K562 (cell line): ENCODE measurements at regions not wholly inside any gene's neighbourhood (a gene's known extent, or its start where the extent isn't known, plus 50 kb on each side); places are given as distances from the start of the nearest gene placed in this dataset.

Experiments
- ATAC-seq: fragments of 200-7000 bp; cut with Tn5 transposase; 3 replicates; pipeline ENCODE4 v1.9.1; 2020; ENCODE audit warnings: moderate library complexity
- BruUV-seq: library from RNA; stranded (reverse); fragments of 400-500 nt; replicated peaks from 2 replicates; lab custom pipeline; 2021; lab: Mats Ljungman, UMichigan
- CTCF ChIA-PET: fragments of 300-600 bp; formaldehyde crosslinking; extraction: SDS; loops from one replicate; lab custom pipeline; 2021; ENCODE audit warnings: low intra/inter-chr PET ratio; lab: Yijun Ruan, JAX
- POLR2A ChIA-PET: fragments of 300-600, 350-650 bp; sonication (Branson Sonifier 250); formaldehyde crosslinking; extraction: SDS; loops from one replicate; lab custom pipeline; 2021; ENCODE audit warnings: antibody characterized with exemption, inconsistent platforms; lab: Yijun Ruan, JAX
- DNase-seq, 4 experiments: peaks; one replicate each; pipeline versions ENCODE4 v3.0.0 to v3.0.0-alpha.2; 2011 to 2018; ENCODE audit warnings: low spot score in 3 of 4, mixed read lengths in 3 of 4; ENCODE audit errors: extremely low read depth in 1 of 4
- FAIRE-seq: peaks from 2 replicates; lab custom pipeline; 2011; peaks lifted over from hg19 to GRCh38; lab: Jason Lieb, UNC
- H2AFZ ChIP-seq: 2 replicates; pipeline ENCODE4 v1.6.0; 2011; ENCODE audit warnings: low read depth, low read length, control low read depth, inconsistent platforms
- H3K27ac ChIP-seq: fragments of 200-600 bp; 3 replicates; pipeline ENCODE4 v1.8.0; 2011; ENCODE audit warnings: low read depth, mild to moderate bottlenecking, control low read depth, inconsistent platforms, low read length, moderate library complexity, mixed read lengths; ENCODE audit errors: extremely low read depth
- H3K27me3 ChIP-seq, 2 experiments: fragments of 300-600 bp in 1 of 2; 2 replicates in 1 of 2; 3 replicates in 1 of 2; pipeline versions ENCODE4 v1.6.0 to v1.8.0; 2011; ENCODE audit warnings: inconsistent platforms in 2 of 2, low read length in 2 of 2, mild to moderate bottlenecking in 1 of 2, mixed read lengths in 1 of 2, moderate library complexity in 1 of 2; ENCODE audit not compliant: control insufficient read depth in 2 of 2, insufficient read depth in 2 of 2
- H3K36me3 ChIP-seq: fragments of 300-600 bp; 3 replicates; pipeline ENCODE4 v1.8.0; 2011; ENCODE audit warnings: mild to moderate bottlenecking, low read length, inconsistent platforms; ENCODE audit not compliant: control insufficient read depth, insufficient read depth
- H3K4me1 ChIP-seq, 2 experiments: fragments of 200-600 bp in 1 of 2; replicated peaks in 1 of 2; 2 replicates in 1 of 2; 3 replicates in 1 of 2; pipeline versions ENCODE4 v1.5.1 to v1.8.0; 2011; ENCODE audit warnings: inconsistent platforms in 2 of 2, low read length in 2 of 2, mild to moderate bottlenecking in 1 of 2, mixed read lengths in 1 of 2, moderate library complexity in 1 of 2; ENCODE audit not compliant: control insufficient read depth in 2 of 2, insufficient read depth in 2 of 2
- H3K4me2 ChIP-seq: 2 replicates; pipeline ENCODE4 v1.6.1; 2011; ENCODE audit warnings: low read length, control low read depth, inconsistent platforms, mixed read lengths; ENCODE audit not compliant: insufficient read depth
- H3K4me3 ChIP-seq: fragments of 200-600 bp; sonication (generic), shearing (Covaris generic); 2 replicates; pipeline ENCODE4 v1.5.1; 2016; ENCODE audit warnings: control low read depth, inconsistent platforms
- H3K79me2 ChIP-seq: fragments of 200-600 bp; 3 replicates; pipeline ENCODE4 v1.8.0; 2011; ENCODE audit warnings: low read length, inconsistent platforms; ENCODE audit not compliant: control insufficient read depth, insufficient read depth
- H3K9ac ChIP-seq, 2 experiments: 2 replicates each; pipeline versions ENCODE4 v1.6.0 to v1.6.1; 2011; ENCODE audit warnings: low read depth in 2 of 2, low read length in 2 of 2, control low read depth in 1 of 2, inconsistent platforms in 1 of 2, mild to moderate bottlenecking in 1 of 2, mixed read lengths in 1 of 2; ENCODE audit not compliant: insufficient read depth in 1 of 2
- H3K9me1 ChIP-seq: one replicate; pipeline ENCODE4 v1.6.0; 2011; ENCODE audit warnings: inconsistent platforms, mild to moderate bottlenecking, low read length, moderate library complexity; ENCODE audit not compliant: control insufficient read depth, insufficient read depth
- H3K9me3 ChIP-seq: replicated peaks from 2 replicates; pipeline ENCODE4 v1.5.1; 2011; ENCODE audit warnings: low read depth, low read length, inconsistent platforms; ENCODE audit not compliant: control insufficient read depth, insufficient read depth
- H4K20me1 ChIP-seq: replicated peaks from 2 replicates; pipeline ENCODE4 v1.6.1; 2011; ENCODE audit warnings: low read length, inconsistent platforms, mixed read lengths; ENCODE audit not compliant: control insufficient read depth, insufficient read depth
- HDGF ChIP-seq: fragments of 450-650 bp; IDR thresholded peaks from 2 replicates; pipeline ENCODE4 v1.6.1; 2016
- NCOA4 ChIP-seq: fragments of 450-650 bp; IDR thresholded peaks from 2 replicates; pipeline ENCODE4 v1.6.1; 2018; ENCODE audit warnings: mild to moderate bottlenecking; ENCODE audit not compliant: partially characterized antibody
- SNRNP70 ChIP-seq: fragments of 200-400 bp; formaldehyde crosslinking; optimal IDR thresholded peaks from 2 replicates; pipeline ENCODE3; 2017; ENCODE audit warnings: low read depth, low read length
- SREBF2 ChIP-seq: sonication (generic); formaldehyde crosslinking; IDR thresholded peaks from 2 replicates; pipeline ENCODE4 v1.4.0; 2020; ENCODE audit warnings: mild to moderate bottlenecking, missing genetic modification reagents
- SRSF1 ChIP-seq: fragments of 200-400 bp; formaldehyde crosslinking; IDR thresholded peaks from 2 replicates; pipeline ENCODE4 v1.6.1; 2017; ENCODE audit warnings: mild to moderate bottlenecking, low read depth, low read length, moderate library complexity
- TAF9B ChIP-seq: fragments of 450-650 bp; IDR thresholded peaks from 2 replicates; pipeline ENCODE4 v1.6.1; 2018; ENCODE audit warnings: mild to moderate bottlenecking; ENCODE audit not compliant: partially characterized antibody
- THRB ChIP-seq: fragments of 450-650 bp; formaldehyde crosslinking; conservative IDR thresholded peaks from 2 replicates; pipeline ENCODE4 v1.4.0; 2022; ENCODE audit warnings: mild to moderate bottlenecking, missing genetic modification characterization
- XRCC5 ChIP-seq: fragments of 200-400 bp; formaldehyde crosslinking; IDR thresholded peaks from 2 replicates; pipeline ENCODE4 v1.6.1; 2017; ENCODE audit warnings: low read depth, mild to moderate bottlenecking, low read length
- ZNF444 ChIP-seq: fragments of 250-450 bp; sonication (Bioruptor Pico); IDR thresholded peaks from 2 replicates; pipeline ENCODE4 v1.4.0; 2020; ENCODE audit warnings: mild to moderate bottlenecking, moderate library complexity
- ZNF778 ChIP-seq: fragments of 450-650 bp; formaldehyde crosslinking; IDR thresholded peaks from 2 replicates; pipeline ENCODE4 v1.4.0; 2020; ENCODE audit warnings: mild to moderate bottlenecking, moderate library complexity
- ZNF785 ChIP-seq: fragments of 250-450 bp; sonication (Bioruptor Pico); IDR thresholded peaks from 2 replicates; pipeline ENCODE4 v1.4.0; 2020; ENCODE audit warnings: mild to moderate bottlenecking
- WGBS: fragments of 100-300 bp; shearing (Covaris generic); methylation state at CpG from one replicate; pipeline ENCODE4 v1.1.6; 2016; ENCODE audit warnings: low coverage, mixed read lengths; ENCODE audit not compliant: insufficient coverage; ENCODE audit errors: missing lambda C conversion rate; 5-methylcytosine and 5-hydroxymethylcytosine counted together
- in situ Hi-C: fragments of 300-500 bp; cut with MboI; formaldehyde crosslinking; loops from 4 replicates; pipeline ENCODE4 v1.15.0; 2018; ENCODE audit warnings: inconsistent platforms, mixed read lengths
- intact Hi-C: fragments of 100-400 bp; cut with micrococcal nuclease; formaldehyde crosslinking; loops from 2 replicates; pipeline ENCODE4 v1.14.2; 2022
- TF ChIP-seq, protein P1 (sequence below), 2 experiments: fragments of 450-650 bp in 1 of 2; sonication (generic) in 1 of 2; formaldehyde crosslinking; conservative IDR thresholded peaks; 2 replicates each; pipeline versions ENCODE4 v1.4.0 to v1.8.1; 2020 to 2022; ENCODE audit warnings: mild to moderate bottlenecking in 1 of 2, missing genetic modification reagents in 1 of 2
- TF ChIP-seq, protein P2 (sequence below), 2 experiments: fragments of 450-650 bp; IDR thresholded peaks; 2 replicates each; pipeline ENCODE4 v1.6.1; 2018; ENCODE audit warnings: mild to moderate bottlenecking in 2 of 2, low read depth in 1 of 2; ENCODE audit not compliant: partially characterized antibody in 2 of 2
- TF ChIP-seq, protein P3 (sequence below): fragments of 450-650 bp; IDR thresholded peaks from 2 replicates; pipeline ENCODE4 v1.6.1; 2016; ENCODE audit warnings: missing biosample characterization, missing genetic modification characterization

DNA sequence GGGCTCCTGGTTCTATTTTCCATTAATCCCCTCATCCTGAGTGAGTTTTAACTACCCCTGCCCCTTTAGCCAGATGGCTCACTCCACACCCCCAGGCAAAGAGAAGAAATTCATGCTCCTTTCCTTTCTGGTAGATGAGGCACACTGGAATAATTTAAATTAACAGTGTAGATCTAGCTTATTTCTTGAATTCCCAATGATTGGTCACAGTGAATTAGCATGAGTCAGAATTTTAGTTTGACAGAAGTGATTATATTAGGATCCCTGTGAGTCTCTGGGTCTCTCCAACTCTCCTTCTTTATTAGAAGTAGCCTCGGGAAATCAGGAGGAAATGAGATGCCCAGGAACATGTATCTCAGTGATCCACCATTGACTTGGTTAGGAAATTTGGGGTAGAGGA lies 103.1 kb upstream of the KAZN start (continued):
- TF ChIP-seq, protein P1, sequence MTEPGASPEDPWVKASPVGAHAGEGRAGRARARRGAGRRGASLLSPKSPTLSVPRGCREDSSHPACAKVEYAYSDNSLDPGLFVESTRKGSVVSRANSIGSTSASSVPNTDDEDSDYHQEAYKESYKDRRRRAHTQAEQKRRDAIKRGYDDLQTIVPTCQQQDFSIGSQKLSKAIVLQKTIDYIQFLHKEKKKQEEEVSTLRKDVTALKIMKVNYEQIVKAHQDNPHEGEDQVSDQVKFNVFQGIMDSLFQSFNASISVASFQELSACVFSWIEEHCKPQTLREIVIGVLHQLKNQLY (CRISPR knock-in tag; conservative IDR thresholded peaks at IDR 0.05): no peak

DNA sequence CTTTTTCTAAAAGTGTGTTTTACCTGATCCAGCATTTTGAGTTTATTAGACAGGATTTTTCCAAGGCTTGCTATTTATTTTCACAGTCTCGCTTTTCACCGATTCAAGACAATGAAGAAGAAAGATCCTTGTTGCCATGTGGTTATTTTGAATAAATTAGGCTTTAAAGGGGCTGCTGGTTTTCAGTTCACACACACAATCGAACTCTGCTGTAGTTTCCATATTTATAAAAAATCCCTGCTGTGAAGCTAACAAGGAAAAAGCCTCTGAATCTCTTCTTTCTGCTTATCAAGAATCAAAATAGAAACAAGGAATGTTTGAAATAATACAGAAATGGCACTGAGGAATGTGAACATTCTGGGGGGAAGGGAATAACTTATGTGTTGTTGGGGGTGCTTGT lies 102.5 kb upstream of the KAZN start:
- WGBS: 10% methylated on average over 3 of the region's 3 CpGs
- BruUV-seq: no TSS peak
- Histone ChIP-seq H3K36me3 (no peaks in the 10 kb centered on the region), H3K9ac (no peak overlapping the region), H2AFZ (no peak overlapping the region), H3K27me3 (peaks cover 0 to 2% of the 10 kb centered on the region in 2 experiments; a peak in 3 of 5 replicates), H3K27ac (no peak overlapping the region), H3K4me1 (no peaks in the 10 kb centered on the region), H3K9me3 (no peaks in the 10 kb centered on the region), H4K20me1 (no peaks in the 10 kb centered on the region), H3K9me1 (no peaks in the 10 kb centered on the region), H3K4me2 (no peak overlapping the region), H3K4me3 (no peak overlapping the region), H3K79me2 (no peaks in the 10 kb centered on the region)
- FAIRE-seq (no peak), DNase-seq (no peak), ATAC-seq (no peak)
- CTCF ChIA-PET: no interaction called here
- intact Hi-C loops: no loop called here
- POLR2A ChIA-PET: interaction anchor here (0.6 kb wide), 1 partner anchor 58 kb away, joined by 3 read pairs; no protein-coding TSS in a partner anchor
- in situ Hi-C loops: no loop called here
- TF ChIP-seq TAF9B: no peak
- no peak for TF ChIP-seq HDGF
- TF ChIP-seq NCOA4: no peak
- TF ChIP-seq, protein P2, sequence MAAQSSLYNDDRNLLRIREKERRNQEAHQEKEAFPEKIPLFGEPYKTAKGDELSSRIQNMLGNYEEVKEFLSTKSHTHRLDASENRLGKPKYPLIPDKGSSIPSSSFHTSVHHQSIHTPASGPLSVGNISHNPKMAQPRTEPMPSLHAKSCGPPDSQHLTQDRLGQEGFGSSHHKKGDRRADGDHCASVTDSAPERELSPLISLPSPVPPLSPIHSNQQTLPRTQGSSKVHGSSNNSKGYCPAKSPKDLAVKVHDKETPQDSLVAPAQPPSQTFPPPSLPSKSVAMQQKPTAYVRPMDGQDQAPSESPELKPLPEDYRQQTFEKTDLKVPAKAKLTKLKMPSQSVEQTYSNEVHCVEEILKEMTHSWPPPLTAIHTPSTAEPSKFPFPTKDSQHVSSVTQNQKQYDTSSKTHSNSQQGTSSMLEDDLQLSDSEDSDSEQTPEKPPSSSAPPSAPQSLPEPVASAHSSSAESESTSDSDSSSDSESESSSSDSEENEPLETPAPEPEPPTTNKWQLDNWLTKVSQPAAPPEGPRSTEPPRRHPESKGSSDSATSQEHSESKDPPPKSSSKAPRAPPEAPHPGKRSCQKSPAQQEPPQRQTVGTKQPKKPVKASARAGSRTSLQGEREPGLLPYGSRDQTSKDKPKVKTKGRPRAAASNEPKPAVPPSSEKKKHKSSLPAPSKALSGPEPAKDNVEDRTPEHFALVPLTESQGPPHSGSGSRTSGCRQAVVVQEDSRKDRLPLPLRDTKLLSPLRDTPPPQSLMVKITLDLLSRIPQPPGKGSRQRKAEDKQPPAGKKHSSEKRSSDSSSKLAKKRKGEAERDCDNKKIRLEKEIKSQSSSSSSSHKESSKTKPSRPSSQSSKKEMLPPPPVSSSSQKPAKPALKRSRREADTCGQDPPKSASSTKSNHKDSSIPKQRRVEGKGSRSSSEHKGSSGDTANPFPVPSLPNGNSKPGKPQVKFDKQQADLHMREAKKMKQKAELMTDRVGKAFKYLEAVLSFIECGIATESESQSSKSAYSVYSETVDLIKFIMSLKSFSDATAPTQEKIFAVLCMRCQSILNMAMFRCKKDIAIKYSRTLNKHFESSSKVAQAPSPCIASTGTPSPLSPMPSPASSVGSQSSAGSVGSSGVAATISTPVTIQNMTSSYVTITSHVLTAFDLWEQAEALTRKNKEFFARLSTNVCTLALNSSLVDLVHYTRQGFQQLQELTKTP (IDR thresholded peaks at IDR 0.05; ENCODE audit: low read depth in 1 of 2, partially characterized antibody in 2 of 2): no peak
- TF ChIP-seq SRSF1: no peak
- no peak for TF ChIP-seq ZNF785 (CRISPR knock-in tag)
- no peak for TF ChIP-seq SNRNP70
- no peak for TF ChIP-seq ZNF444 (CRISPR knock-in tag)
- no peak for TF ChIP-seq ZNF778 (CRISPR knock-in tag)
- TF ChIP-seq THRB (CRISPR knock-in tag): no peak
- TF ChIP-seq, protein P3, sequence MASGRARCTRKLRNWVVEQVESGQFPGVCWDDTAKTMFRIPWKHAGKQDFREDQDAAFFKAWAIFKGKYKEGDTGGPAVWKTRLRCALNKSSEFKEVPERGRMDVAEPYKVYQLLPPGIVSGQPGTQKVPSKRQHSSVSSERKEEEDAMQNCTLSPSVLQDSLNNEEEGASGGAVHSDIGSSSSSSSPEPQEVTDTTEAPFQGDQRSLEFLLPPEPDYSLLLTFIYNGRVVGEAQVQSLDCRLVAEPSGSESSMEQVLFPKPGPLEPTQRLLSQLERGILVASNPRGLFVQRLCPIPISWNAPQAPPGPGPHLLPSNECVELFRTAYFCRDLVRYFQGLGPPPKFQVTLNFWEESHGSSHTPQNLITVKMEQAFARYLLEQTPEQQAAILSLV (tag): no peak
- TF ChIP-seq SREBF2: no peak
- no peak for TF ChIP-seq XRCC5
